Mammary epithelial cell (primary cell): ENCODE measurements at regions not wholly inside any gene's neighbourhood (a gene's known extent, or its start where the extent isn't known, plus 50 kb on each side); places are given as distances from the start of the nearest gene placed in this dataset.

ENCODE experiments used
- EZH2 ChIP-seq: IDR thresholded peaks from 2 replicates; pipeline ENCODE4 v1.6.1; 2012; ENCODE audit warnings: low read length, inconsistent platforms, borderline replicate concordance
- TF ChIP-seq, protein P1 (sequence below), 2 donors: IDR thresholded peaks in 1 of 2; conservative IDR thresholded peaks in 1 of 2; 2 replicates each; pipeline ENCODE4 v1.5.1; 2011 to 2012; ENCODE audit warnings: inconsistent platforms in 2 of 2, low read length in 2 of 2, mild to moderate bottlenecking in 2 of 2, control low read depth in 1 of 2, low read depth in 1 of 2; ENCODE audit not compliant: insufficient read depth in 1 of 2; ENCODE audit errors: extremely low read depth in 1 of 2

DNA sequence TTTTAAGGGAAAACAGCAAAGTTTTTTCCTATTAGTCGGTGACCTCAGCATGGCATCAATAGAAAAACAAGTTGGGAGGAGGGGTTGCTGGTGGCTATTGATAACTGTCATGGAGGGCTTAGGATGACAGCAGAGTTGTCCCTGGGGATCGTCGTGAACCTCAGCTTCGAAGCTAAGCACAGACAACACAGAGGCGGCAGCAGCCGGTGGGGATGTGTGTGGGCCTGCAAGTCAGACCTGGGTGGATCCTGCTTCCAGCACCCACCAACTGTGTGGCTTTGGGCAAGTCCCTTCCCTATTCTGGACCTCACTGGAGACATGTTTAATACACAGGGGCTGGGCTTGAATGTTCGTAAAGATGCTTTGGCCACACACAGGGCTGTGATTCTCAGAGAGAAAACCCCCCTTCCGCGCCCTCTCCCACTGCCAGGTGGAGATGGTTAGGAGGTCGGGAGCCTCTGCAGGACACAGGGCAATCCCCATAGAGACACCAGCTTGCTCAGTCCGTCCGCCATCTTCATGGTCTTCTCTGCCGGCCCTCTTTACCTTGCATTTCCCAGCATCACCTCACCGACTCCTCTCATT, 83.1 kb upstream of the TOX2 start:
- TF ChIP-seq, protein P1, sequence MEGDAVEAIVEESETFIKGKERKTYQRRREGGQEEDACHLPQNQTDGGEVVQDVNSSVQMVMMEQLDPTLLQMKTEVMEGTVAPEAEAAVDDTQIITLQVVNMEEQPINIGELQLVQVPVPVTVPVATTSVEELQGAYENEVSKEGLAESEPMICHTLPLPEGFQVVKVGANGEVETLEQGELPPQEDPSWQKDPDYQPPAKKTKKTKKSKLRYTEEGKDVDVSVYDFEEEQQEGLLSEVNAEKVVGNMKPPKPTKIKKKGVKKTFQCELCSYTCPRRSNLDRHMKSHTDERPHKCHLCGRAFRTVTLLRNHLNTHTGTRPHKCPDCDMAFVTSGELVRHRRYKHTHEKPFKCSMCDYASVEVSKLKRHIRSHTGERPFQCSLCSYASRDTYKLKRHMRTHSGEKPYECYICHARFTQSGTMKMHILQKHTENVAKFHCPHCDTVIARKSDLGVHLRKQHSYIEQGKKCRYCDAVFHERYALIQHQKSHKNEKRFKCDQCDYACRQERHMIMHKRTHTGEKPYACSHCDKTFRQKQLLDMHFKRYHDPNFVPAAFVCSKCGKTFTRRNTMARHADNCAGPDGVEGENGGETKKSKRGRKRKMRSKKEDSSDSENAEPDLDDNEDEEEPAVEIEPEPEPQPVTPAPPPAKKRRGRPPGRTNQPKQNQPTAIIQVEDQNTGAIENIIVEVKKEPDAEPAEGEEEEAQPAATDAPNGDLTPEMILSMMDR (conservative IDR thresholded peaks at IDR 0.05 in 1 of 2, IDR thresholded peaks at IDR 0.05 in 1 of 2; ENCODE audit: extremely low read depth in 1 of 2, insufficient read depth in 1 of 2, low read depth in 1 of 2, low read length in 2 of 2), result no peak
- no peak for TF ChIP-seq EZH2
